Calu3 (cell line): ENCODE measurements at regions not wholly inside any gene's neighbourhood (a gene's known extent, or its start where the extent isn't known, plus 50 kb on each side); places are given as distances from the start of the nearest gene placed in this dataset.

Source experiments
- BruUV-seq: library from RNA; stranded (reverse); fragments of 400-500 nt; replicated peaks from 2 replicates; lab custom pipeline; 2021; lab: Mats Ljungman, UMichigan
- CTCF ChIA-PET: fragments of 300-600 bp; sonication (Branson Sonifier 250); formaldehyde crosslinking; loops from one replicate; lab custom pipeline; 2022; ENCODE audit warnings: antibody characterized with exemption; lab: Charles Lee
- DNase-seq: peaks from one replicate; pipeline ENCODE4 v3.0.0; 2022
- H3K27ac Mint-ChIP-seq: one replicate; pipeline ENCODE4 v1.8.0; 2022; ENCODE audit warnings: mixed read lengths; ENCODE audit not compliant: unreplicated experiment
- H3K27me3 Mint-ChIP-seq: one replicate; pipeline ENCODE4 v1.8.0; 2022; ENCODE audit warnings: mixed read lengths; ENCODE audit not compliant: unreplicated experiment
- H3K36me3 Mint-ChIP-seq: one replicate; pipeline ENCODE4 v1.8.0; 2022; ENCODE audit warnings: mild to moderate bottlenecking, moderate library complexity, mixed read lengths; ENCODE audit not compliant: insufficient read depth, unreplicated experiment
- H3K4me1 Mint-ChIP-seq: one replicate; pipeline ENCODE4 v1.8.0; 2022; ENCODE audit warnings: mild to moderate bottlenecking, low read depth, mixed read lengths; ENCODE audit not compliant: unreplicated experiment
- H3K4me3 Mint-ChIP-seq: one replicate; pipeline ENCODE4 v1.8.0; 2022; ENCODE audit warnings: mild to moderate bottlenecking, low read depth, moderate library complexity, mixed read lengths; ENCODE audit not compliant: unreplicated experiment
- H3K9me3 Mint-ChIP-seq: one replicate; pipeline ENCODE4 v1.8.0; 2022; ENCODE audit warnings: low read depth, mixed read lengths; ENCODE audit not compliant: unreplicated experiment
- CTCF ChIP-seq: fragments of 200-600 bp; IDR thresholded peaks from one replicate; pipeline ENCODE4 v1.8.0; 2022; ENCODE audit warnings: antibody characterized with exemption; ENCODE audit not compliant: unreplicated experiment
- intact Hi-C: fragments of 100-400 bp; cut with micrococcal nuclease; formaldehyde crosslinking; loops from one replicate; pipeline ENCODE4 v1.10.0; 2022; ENCODE audit not compliant: unreplicated experiment

DNA sequence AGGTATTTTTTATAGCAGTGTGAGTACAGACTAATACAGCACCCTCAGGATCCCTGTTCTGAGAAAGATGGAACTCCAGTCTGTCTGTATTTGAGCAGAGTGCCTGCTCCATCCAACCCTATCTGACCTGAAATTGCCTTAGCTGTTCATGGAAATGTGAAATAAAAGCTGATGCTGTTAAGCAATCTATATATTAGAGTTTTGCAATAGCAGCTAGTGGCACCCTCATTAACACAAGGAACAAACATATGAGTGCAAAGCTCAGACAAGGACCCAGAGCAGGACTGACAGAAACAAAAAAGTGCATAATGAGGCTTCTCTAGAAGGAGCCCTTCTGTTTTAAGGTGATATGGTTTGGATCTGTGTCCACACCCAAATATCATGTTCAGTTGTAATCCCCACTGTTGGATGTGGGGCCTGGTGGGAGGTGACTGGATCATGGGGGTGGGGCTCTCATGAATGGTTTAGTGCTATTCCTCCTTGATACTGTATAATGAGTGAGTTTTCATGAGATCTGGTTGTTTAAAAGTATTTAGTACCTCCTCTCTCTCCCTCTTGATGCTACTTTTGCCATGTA, 272.9 kb upstream of the KLF3 start:
- Mint-ChIP-seq H3K4me3 (no peak overlapping the region), H3K27ac (no peak overlapping the region), H3K27me3 (no peaks in the 10 kb centered on the region), H3K9me3 (peaks cover 10% of the 10 kb centered on the region), H3K36me3 (no peaks in the 10 kb centered on the region), H3K4me1 (peaks cover 4% of the 10 kb centered on the region)
- no TSS peak for BruUV-seq
- DNase-seq = no peak
- intact Hi-C loops = no loop called here
- no peak for TF ChIP-seq CTCF
- CTCF ChIA-PET = no interaction called here

DNA sequence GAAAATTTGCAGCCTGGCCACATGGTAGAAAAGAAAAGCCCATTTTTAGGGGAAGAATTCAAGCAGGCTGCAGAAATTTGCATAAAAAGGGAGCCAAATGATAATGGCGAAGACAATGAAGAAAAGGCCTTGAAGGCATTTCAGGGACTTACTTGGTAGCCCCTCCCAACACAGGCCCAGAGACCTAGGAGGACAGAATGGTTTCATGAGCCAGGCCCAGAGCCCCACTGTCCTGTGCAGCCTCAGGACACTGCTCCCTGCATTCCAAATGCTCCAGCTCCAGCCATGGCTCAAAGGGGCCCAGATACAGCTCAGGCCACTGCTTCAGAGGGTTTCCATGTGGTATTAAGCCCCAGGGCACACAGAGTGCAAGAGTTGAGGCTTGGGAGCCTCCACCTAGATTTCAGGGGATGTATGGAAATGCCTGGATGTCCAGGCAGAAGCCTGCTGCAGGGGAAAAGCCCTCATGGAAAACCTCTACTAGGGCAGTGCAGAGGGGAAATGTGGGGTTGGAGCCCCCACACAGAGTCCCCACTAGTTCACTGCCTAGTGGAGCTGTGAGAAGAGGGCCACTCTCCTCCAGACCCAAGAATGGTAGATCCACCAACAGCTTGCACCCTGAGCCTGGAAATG, 271.7 kb upstream of the KLF3 start:
- no peak for DNase-seq
- intact Hi-C loops = no loop called here
- H3K27me3 Mint-ChIP-seq = no peaks in the 10 kb centered on the region
- CTCF ChIA-PET = no interaction called here
- H3K27ac Mint-ChIP-seq = no peak overlapping the region
- no peak overlapping the region for H3K4me3 Mint-ChIP-seq
- BruUV-seq = no TSS peak
- no peak for TF ChIP-seq CTCF
- H3K36me3 Mint-ChIP-seq = no peaks in the 10 kb centered on the region
- H3K4me1 Mint-ChIP-seq = peaks cover 5% of the 10 kb centered on the region
- H3K9me3 Mint-ChIP-seq = peaks cover 10% of the 10 kb centered on the region

- Mint-ChIP-seq H3K4me1 (peaks cover 16% of the 10 kb centered on the region), H3K27me3 (no peaks in the 10 kb centered on the region), H3K27ac (no peak overlapping the region), H3K9me3 (peaks cover 10% of the 10 kb centered on the region), H3K36me3 (no peaks in the 10 kb centered on the region), H3K4me3 (no peak overlapping the region)
- no TSS peak for BruUV-seq
- intact Hi-C loops = no loop called here
- DNase-seq = no peak
- CTCF ChIA-PET = no interaction called here
- TF ChIP-seq CTCF = no peak
These were observed 267.9 kb upstream of the KLF3 start for GRCh38 chr4:38396091-38396490.

GRCh38 chr4:38396845-38397547, 267.0 kb upstream of the KLF3 start:
- H3K9me3 Mint-ChIP-seq = peaks cover 3% of the 10 kb centered on the region
- no peak for TF ChIP-seq CTCF
- H3K36me3 Mint-ChIP-seq = no peaks in the 10 kb centered on the region
- CTCF ChIA-PET = interaction anchor here (0.8 kb wide), 2 partner anchors 225 to 444 kb away, joined by 3 to 8 read pairs; no protein-coding TSS in a partner anchor
- no TSS peak for BruUV-seq
- H3K27me3 Mint-ChIP-seq = no peaks in the 10 kb centered on the region
- peaks cover 16% of the 10 kb centered on the region for H3K4me1 Mint-ChIP-seq
- DNase-seq = no peak
- intact Hi-C loops = no loop called here
- H3K27ac Mint-ChIP-seq = no peak overlapping the region
- H3K4me3 Mint-ChIP-seq = no peak overlapping the region
